Liver (tissue), 8 donors: ENCODE measurements at regions not wholly inside any gene's neighbourhood (a gene's known extent, or its start where the extent isn't known, plus 50 kb on each side); places are given as distances from the start of the nearest gene placed in this dataset.

Experiments
- DNase-seq: peaks from one replicate; pipeline ENCODE4 v3.0.0-alpha.2; 2017; ENCODE audit warnings: low spot score
- H3K27ac ChIP-seq, 2 donors: one replicate each; pipeline ENCODE4 v1.7.0; 2013; ENCODE audit warnings: inconsistent platforms in 2 of 2, low read length in 2 of 2, control low read depth in 1 of 2, low read depth in 1 of 2, mild to moderate bottlenecking in 1 of 2
- H3K27me3 ChIP-seq, 4 donors: one replicate each; pipeline versions ENCODE4 v1.6.1 to v1.7.0; 2013; ENCODE audit warnings: low read length in 3 of 4, inconsistent platforms in 1 of 4, mild to moderate bottlenecking in 1 of 4, moderate library complexity in 1 of 4; ENCODE audit not compliant: control insufficient read depth in 4 of 4, insufficient read depth in 4 of 4
- H3K36me3 ChIP-seq, 4 donors: one replicate each; pipeline versions ENCODE4 v1.6.1 to v1.7.0; 2013; ENCODE audit warnings: low read length in 3 of 4, mild to moderate bottlenecking in 3 of 4, low read depth in 1 of 4, moderate library complexity in 1 of 4; ENCODE audit not compliant: control insufficient read depth in 4 of 4, insufficient read depth in 3 of 4
- H3K4me1 ChIP-seq, 4 donors: one replicate each; pipeline versions ENCODE4 v1.6.1 to v1.7.0; 2013; ENCODE audit warnings: low read length in 3 of 4, mild to moderate bottlenecking in 3 of 4, moderate library complexity in 1 of 4; ENCODE audit not compliant: control insufficient read depth in 4 of 4, insufficient read depth in 4 of 4
- H3K4me3 ChIP-seq, 3 donors: one replicate each; pipeline versions ENCODE4 v1.6.1 to v1.7.0; 2013; ENCODE audit warnings: low read length in 3 of 3, control low read depth in 1 of 3, low read depth in 1 of 3, mild to moderate bottlenecking in 1 of 3
- H3K9ac ChIP-seq, 2 donors: one replicate each; pipeline ENCODE4 v1.7.0; 2013; ENCODE audit warnings: low read length in 2 of 2, mild to moderate bottlenecking in 2 of 2, moderate library complexity in 2 of 2, control low read depth in 1 of 2, low read depth in 1 of 2
- H3K9me3 ChIP-seq, 4 donors: one replicate each; pipeline versions ENCODE4 v1.6.1 to v1.7.0; 2013; ENCODE audit warnings: low read length in 3 of 4; ENCODE audit not compliant: control insufficient read depth in 4 of 4
- CTCF ChIP-seq: fragments of 150-350 bp; IDR thresholded peaks from 2 replicates; pipeline ENCODE4 v1.5.1; 2017; ENCODE audit warnings: improper control_type of control experiment, low read depth, low read length; ENCODE audit not compliant: missing input control
- FOXA1 ChIP-seq: IDR thresholded peaks from 2 replicates; pipeline ENCODE4 v1.6.1; 2016; ENCODE audit warnings: antibody characterized with exemption
- FOXA2 ChIP-seq: IDR thresholded peaks from 2 replicates; pipeline ENCODE4 v1.6.1; 2016; ENCODE audit warnings: antibody characterized with exemption
- GABPA ChIP-seq, 2 donors: IDR thresholded peaks in 1 of 2; conservative IDR thresholded peaks in 1 of 2; 2 replicates each; pipeline ENCODE4 v1.6.1; 2016; ENCODE audit warnings: antibody characterized with exemption in 2 of 2, mild to moderate bottlenecking in 1 of 2, moderate library complexity in 1 of 2
- HNF4A ChIP-seq, 2 donors: conservative IDR thresholded peaks; 2 replicates each; pipeline ENCODE4 v1.6.1; 2016; ENCODE audit warnings: antibody characterized with exemption in 2 of 2, mild to moderate bottlenecking in 2 of 2
- HNF4G ChIP-seq: IDR thresholded peaks from 2 replicates; pipeline ENCODE4 v1.6.1; 2016; ENCODE audit warnings: antibody characterized with exemption
- JUND ChIP-seq, 2 donors: IDR thresholded peaks; 2 replicates each; pipeline ENCODE4 v1.6.1; 2016; ENCODE audit warnings: antibody characterized with exemption in 2 of 2
- REST ChIP-seq: IDR thresholded peaks from 2 replicates; pipeline ENCODE4 v1.6.1; 2016; ENCODE audit warnings: antibody characterized with exemption, mild to moderate bottlenecking
- RXRA ChIP-seq, 2 donors: IDR thresholded peaks; 2 replicates each; pipeline ENCODE4 v1.6.1; 2017 to 2018; ENCODE audit warnings: antibody characterized with exemption in 2 of 2, mild to moderate bottlenecking in 1 of 2
- SP1 ChIP-seq: IDR thresholded peaks from 2 replicates; pipeline ENCODE4 v1.6.1; 2018; ENCODE audit warnings: antibody characterized with exemption, mild to moderate bottlenecking
- TAF1 ChIP-seq: conservative IDR thresholded peaks from 2 replicates; pipeline ENCODE4 v1.6.1; 2016; ENCODE audit warnings: antibody characterized with exemption, mild to moderate bottlenecking
- YY1 ChIP-seq: IDR thresholded peaks from 2 replicates; pipeline ENCODE4 v1.6.1; 2016; ENCODE audit warnings: antibody characterized with exemption, mild to moderate bottlenecking
- ZBTB33 ChIP-seq: IDR thresholded peaks from 2 replicates; pipeline ENCODE4 v1.6.1; 2016; ENCODE audit warnings: antibody characterized with exemption
- WGBS: extraction: QIAGEN DNeasy Blood & Tissue Kit; methylation state at CpG from one replicate; pipeline ENCODE4 v1.1.7; 2013; 5-methylcytosine and 5-hydroxymethylcytosine counted together
- donor health status: healthy.
- donor health status: healthy.
- donor health status: healthy.
- donor health status: healthy.
- donor health status: healthy.

- no peaks in the 10 kb centered on the region for H3K4me1 ChIP-seq
These were observed 441.5 kb upstream of the CDH4 start for GRCh38 chr20:60810561-60810960.

GRCh38 chr20:60812561-60812960, 439.5 kb upstream of the CDH4 start:
- H3K36me3 ChIP-seq = no peaks in the 10 kb centered on the region
- peaks cover 0 to 1% (median 0%) of the 10 kb centered on the region in 4 donors for H3K9me3 ChIP-seq
- no peaks in the 10 kb centered on the region for H3K27me3 ChIP-seq
- no peak overlapping the region for H3K9ac ChIP-seq
- H3K27ac ChIP-seq = no peak overlapping the region
- no peak for TF ChIP-seq FOXA1
- TF ChIP-seq HNF4A (conservative IDR thresholded peaks at IDR 0.05) = no peak
- TF ChIP-seq JUND (IDR thresholded peaks at IDR 0.05) = no peak
- no peak for TF ChIP-seq ZBTB33
- TF ChIP-seq RXRA (IDR thresholded peaks at IDR 0.05) = no peak
- TF ChIP-seq FOXA2 = no peak
- no peak for TF ChIP-seq SP1
- TF ChIP-seq REST = no peak
- TF ChIP-seq CTCF = no peak
- no peak for TF ChIP-seq HNF4G
- DNase-seq = no peak
- WGBS = 71% methylated on average over 3 of the region's 3 CpGs
- no peak overlapping the region for H3K4me3 ChIP-seq
- no peaks in the 10 kb centered on the region for H3K4me1 ChIP-seq

More at GRCh38 chr20:60810561-60810960, 441.5 kb upstream of the CDH4 start:
- TF ChIP-seq ZBTB33 = no peak
- TF ChIP-seq CTCF = no peak
- no peak for TF ChIP-seq FOXA1
- no peak for TF ChIP-seq RXRA (IDR thresholded peaks at IDR 0.05)
- TF ChIP-seq TAF1 = no peak
- TF ChIP-seq SP1 = no peak
- no peak for TF ChIP-seq HNF4A (conservative IDR thresholded peaks at IDR 0.05)
- no peak for TF ChIP-seq JUND (IDR thresholded peaks at IDR 0.05)
- no peak for TF ChIP-seq FOXA2
- no peak for TF ChIP-seq YY1
- TF ChIP-seq GABPA (IDR thresholded peaks at IDR 0.05 in 1 of 2, conservative IDR thresholded peaks at IDR 0.05 in 1 of 2) = no peak
- Histone ChIP-seq H3K9ac (no peak overlapping the region), H3K36me3 (no peaks in the 10 kb centered on the region), H3K4me3 (no peak overlapping the region), H3K9me3 (peaks cover 0 to 1% (median 0%) of the 10 kb centered on the region in 4 donors), H3K27me3 (no peaks in the 10 kb centered on the region), H3K27ac (no peak overlapping the region)
- WGBS = 73% methylated on average over 4 of the region's 4 CpGs
- no peak for DNase-seq
